Retinal pigment epithelial cell (primary cell): ENCODE measurements at regions not wholly inside any gene's neighbourhood (a gene's known extent, or its start where the extent isn't known, plus 50 kb on each side); places are given as distances from the start of the nearest gene placed in this dataset.
A peak's percentile ranks its signal among the peaks of the same experiment; 100 is the strongest.
"Not testable (repeated sequence)": the region's sequence is repeated elsewhere in the genome, so short reads cannot be mapped to it uniquely, and the experiment has no call there.

ENCODE experiments used
- DNase-seq: peaks from one replicate; pipeline ENCODE4 v3.0.0-alpha.2; 2010; ENCODE audit warnings: low read depth
- H3K4me3 ChIP-seq: 2 replicates; pipeline ENCODE4 v1.5.1; 2011; ENCODE audit warnings: mild to moderate bottlenecking, low read length, control low read depth, moderate library complexity
- CTCF ChIP-seq: conservative IDR thresholded peaks from 2 replicates; pipeline ENCODE4 v1.5.1; 2011; ENCODE audit warnings: low read depth, low read length, control low read depth, inconsistent platforms

GRCh38 chr20:22962567-22963439 is 72.3 kb upstream of the SSTR4 start:
- no peak overlapping the region for H3K4me3 ChIP-seq
- no peak for DNase-seq
- TF ChIP-seq CTCF, result no peak

GRCh38 chr20:22963581-22963980 is 71.5 kb upstream of the SSTR4 start:
- TF ChIP-seq CTCF, result no peak
- H3K4me3 ChIP-seq, result no peak overlapping the region
- no peak for DNase-seq

GRCh38 chr20:22966787-22967464 is 68.2 kb upstream of the SSTR4 start:
- TF ChIP-seq CTCF, result no peak
- DNase-seq, result no peak
- H3K4me3 ChIP-seq, result no peak overlapping the region

- not testable (repeated sequence) for H3K4me3 ChIP-seq, DNase-seq
Observed at GRCh38 chr20:22967706-22968105, 67.4 kb upstream of the SSTR4 start.

GRCh38 chr20:22969031-22969430 is 66.1 kb upstream of the SSTR4 start:
- DNase-seq, H3K4me3 ChIP-seq: not testable (repeated sequence)

GRCh38 chr20:22971077-22971476 is 64.0 kb upstream of the SSTR4 start:
- H3K4me3 ChIP-seq, DNase-seq: not testable (repeated sequence)

- no peak for DNase-seq
- H3K4me3 ChIP-seq, result no peak overlapping the region
- TF ChIP-seq CTCF, result peak; percentile 57
Observed at GRCh38 chr20:22974354-22974753, 60.8 kb upstream of the SSTR4 start.

- H3K4me3 ChIP-seq, result no peak overlapping the region
- no peak for DNase-seq
- TF ChIP-seq CTCF, result no peak
Observed at GRCh38 chr20:22977047-22977785, 57.9 kb upstream of the SSTR4 start.
